Suppressor macrophage (primary cell): ENCODE measurements at regions not wholly inside any gene's neighbourhood (a gene's known extent, or its start where the extent isn't known, plus 50 kb on each side); places are given as distances from the start of the nearest gene placed in this dataset.
A peak's percentile ranks its signal among the peaks of the same experiment; 100 is the strongest.

Experiments used
- DNase-seq, 4 experiments: peaks; one replicate each; pipeline ENCODE4 v3.0.0-alpha.2; 2020 to 2022

- DNase-seq, result no peak
Observed at GRCh38 chr14:66377574-66377973, 108.6 kb upstream of the CCDC196 start.

DNA sequence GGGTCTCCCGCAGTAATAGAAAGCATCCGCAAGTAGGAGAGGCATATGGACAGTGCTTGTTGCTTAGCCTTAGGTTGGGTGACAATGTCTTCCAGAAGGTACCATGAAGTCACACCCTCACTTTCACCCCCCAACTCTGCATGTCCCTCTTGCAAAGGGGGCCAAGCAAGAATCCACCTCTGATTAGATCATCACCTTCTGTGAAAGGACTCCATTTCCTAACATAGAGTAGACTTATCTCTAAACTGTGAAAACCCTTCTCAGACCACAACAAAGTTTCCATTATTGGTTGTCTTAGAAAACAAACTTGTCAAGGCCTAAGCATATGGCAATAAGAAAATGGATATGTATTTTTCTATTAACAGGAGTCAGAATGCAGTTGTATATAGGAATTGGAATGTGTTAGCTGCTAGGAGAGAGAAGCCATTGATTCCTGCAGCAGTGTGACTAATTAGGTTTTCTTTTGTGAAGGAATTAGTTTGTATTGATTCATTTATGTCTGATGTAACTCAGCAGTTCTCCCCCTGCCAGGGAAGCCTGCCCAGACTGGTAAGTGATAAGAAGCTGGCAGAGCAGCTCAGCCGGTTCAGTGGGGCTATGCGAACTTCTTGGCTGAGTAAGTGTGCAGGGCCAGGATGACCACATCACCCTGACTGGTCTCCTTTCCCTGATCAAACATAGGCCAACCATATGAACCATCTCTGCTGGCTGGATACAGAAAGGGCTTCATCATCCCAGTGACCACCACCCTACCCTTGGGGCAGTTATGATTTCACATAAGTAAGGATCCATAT lies 107.3 kb upstream of the CCDC196 start:
- DNase-seq, result no peak

DNA sequence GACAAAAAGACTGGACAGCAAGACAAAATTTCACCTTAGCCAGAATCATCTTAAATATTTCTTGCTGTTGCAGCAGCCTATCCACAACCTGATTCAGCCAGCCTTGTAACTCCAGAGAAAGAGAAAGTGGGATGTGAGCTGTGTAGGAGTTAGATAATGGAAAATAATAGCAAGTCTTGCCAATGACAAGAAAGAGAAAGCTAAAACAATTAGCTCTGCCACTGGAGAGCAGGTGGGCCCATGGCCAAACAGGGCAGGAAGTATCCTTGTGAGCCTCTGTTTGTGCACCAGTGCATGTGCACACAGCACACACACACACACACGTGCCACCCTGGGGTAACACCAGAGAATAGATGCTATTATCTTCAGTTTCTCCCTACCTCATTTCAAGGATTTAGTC lies 106.0 kb upstream of the CCDC196 start:
- no peak for DNase-seq

DNA sequence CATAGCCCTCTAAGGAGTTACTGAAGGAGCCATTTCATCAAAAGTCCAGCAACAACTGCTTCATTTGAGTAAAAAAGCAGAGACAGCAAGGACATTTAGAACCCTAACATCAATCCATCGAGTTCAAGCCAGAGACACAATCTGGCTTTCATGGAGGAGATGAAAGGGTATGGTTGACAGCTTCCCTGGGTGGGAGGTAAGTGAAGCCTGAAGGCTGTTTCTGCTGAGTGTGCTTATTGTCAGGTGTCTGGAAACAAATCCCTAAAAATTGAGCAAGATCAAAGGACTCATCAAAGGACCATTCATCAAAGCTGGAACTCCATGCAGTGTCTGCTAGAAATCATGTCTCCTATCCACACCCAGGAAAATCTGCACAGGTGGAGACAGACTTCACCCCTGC lies 104.4 kb upstream of the CCDC196 start:
- no peak for DNase-seq

DNA sequence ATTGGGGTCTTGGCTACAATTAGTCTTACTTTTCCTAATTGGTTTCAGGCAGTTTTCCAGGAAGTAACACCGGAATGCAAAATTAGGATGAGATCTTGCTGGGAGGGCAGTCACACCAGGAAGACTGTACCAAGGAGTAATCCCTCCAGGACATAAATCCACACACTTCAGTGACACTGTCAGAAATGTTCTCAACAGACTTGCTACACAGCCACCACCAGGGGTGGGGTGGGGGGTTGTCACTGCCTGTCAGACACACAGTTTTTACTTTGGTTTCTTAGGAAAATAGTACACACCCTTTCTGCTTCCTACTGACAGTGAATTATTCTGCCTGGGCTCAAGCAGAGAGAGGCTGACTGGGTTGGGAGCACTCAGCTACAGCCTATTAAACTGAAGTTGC lies 102.9 kb upstream of the CCDC196 start:
- no peak for DNase-seq

GRCh38 chr14:66383771-66384170 lies 102.4 kb upstream of the CCDC196 start:
- DNase-seq, result no peak

- no peak for DNase-seq
Observed at GRCh38 chr14:66388516-66388915, 97.7 kb upstream of the CCDC196 start.

DNA sequence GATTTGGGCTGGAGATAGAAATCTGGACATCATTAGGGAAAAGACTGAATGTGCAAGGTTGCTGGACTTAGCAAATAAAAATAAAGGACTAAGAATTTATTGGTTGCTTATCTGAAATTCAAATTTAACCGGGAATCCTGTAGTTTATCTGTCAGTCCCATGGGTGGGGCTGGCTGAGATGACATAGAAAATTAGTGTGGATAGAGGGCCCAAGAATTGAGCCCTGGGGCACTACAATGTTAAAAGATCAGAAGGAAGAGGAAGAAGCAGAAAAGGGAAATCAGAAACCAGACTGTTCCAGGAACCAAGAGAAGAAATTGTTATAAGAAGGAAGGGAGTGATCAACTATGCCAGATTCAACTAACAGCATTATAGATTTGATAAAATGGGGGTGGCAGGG lies 96.7 kb upstream of the CCDC196 start:
- no peak for DNase-seq

GRCh38 chr14:66395300-66395699 lies 90.9 kb upstream of the CCDC196 start:
- DNase-seq, result peak in 1 of 4 experiments; percentile 2

DNA sequence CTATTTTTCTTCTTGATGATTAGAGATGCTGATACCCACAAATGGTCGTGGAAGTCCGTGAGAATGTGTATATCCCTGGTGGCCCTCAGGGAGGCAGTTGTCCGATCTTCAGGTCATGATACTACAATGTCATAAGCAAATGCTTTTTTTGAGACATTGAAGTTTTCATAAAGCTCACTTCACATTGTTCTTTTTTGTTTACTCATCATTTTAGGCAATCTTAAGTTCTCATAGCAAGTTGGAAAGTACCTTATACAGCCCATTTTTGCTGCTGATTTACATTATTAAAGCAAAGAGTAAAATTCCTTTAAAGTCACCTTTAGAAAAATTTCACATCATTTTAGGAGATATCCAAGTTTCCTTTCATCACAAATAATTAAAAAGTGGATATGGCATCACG lies 90.0 kb upstream of the CCDC196 start:
- no peak for DNase-seq

- DNase-seq, result no peak
Observed at GRCh38 chr14:66398437-66398836, 87.7 kb upstream of the CCDC196 start.

GRCh38 chr14:66401449-66402095 lies 84.6 kb upstream of the CCDC196 start:
- DNase-seq, result peak in 1 of 4 experiments; percentile 2

DNA sequence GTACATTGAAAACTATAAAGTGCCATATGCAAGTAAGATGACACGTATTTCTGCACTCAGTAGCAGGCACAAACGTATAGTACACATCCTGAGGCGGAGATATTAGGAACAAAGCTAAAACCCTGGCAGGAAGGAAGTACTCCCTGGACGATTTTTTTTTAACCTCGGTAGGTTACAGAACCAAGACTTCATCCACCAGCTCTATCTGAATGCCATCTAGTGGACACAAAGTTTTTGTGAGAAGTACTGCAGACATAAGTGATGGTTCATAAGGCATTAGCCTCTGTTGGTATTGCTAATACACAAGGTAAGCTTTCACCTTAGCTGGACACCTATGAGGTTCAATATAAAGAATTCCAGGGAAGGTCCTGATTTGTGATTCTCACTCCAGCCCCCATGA lies 83.0 kb upstream of the CCDC196 start:
- peak; percentile 7 to 47 (median 26) for DNase-seq

- DNase-seq, result no peak
Observed at GRCh38 chr14:66404051-66404545, 82.1 kb upstream of the CCDC196 start.

DNA sequence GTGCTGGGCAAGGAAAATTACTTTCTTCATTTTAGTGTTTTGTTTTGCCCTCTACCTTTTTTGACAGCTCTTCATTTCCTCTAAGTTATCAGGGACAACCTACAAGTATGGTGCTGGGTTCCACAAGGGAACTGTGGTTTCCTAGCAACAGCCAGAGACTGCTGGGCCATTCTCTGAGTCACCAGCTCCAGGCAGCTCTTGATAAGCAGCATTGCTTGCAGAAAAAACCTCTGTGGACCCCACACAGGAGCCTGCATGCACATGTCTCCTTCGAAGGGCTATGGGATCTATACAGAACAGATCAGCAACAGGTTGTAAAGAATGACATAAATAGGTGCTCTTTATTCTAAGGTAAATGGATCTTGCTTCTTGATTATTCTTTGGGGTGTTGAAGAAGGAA lies 81.0 kb upstream of the CCDC196 start:
- no peak for DNase-seq

DNA sequence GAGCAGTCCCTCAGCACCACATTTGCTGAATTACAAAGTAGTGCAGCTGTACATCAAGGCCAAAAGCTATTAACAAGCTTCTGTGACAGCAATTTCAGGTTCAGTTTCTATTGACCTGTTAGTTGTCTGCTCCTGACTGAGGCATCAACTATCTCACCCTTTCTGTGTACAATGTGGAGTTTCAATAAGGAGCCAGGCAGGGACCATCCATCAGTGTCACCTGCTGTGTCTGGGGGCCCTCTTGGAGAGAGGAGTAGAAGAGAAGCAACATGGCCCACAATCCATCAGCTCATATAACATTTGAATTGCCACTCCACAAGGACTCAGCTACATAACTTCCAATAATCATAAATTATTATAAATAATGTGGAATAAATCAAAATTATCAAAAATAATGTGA lies 72.3 kb upstream of the CCDC196 start:
- DNase-seq, result no peak

GRCh38 chr14:66414511-66414910 lies 71.7 kb upstream of the CCDC196 start:
- DNase-seq, result no peak

DNA sequence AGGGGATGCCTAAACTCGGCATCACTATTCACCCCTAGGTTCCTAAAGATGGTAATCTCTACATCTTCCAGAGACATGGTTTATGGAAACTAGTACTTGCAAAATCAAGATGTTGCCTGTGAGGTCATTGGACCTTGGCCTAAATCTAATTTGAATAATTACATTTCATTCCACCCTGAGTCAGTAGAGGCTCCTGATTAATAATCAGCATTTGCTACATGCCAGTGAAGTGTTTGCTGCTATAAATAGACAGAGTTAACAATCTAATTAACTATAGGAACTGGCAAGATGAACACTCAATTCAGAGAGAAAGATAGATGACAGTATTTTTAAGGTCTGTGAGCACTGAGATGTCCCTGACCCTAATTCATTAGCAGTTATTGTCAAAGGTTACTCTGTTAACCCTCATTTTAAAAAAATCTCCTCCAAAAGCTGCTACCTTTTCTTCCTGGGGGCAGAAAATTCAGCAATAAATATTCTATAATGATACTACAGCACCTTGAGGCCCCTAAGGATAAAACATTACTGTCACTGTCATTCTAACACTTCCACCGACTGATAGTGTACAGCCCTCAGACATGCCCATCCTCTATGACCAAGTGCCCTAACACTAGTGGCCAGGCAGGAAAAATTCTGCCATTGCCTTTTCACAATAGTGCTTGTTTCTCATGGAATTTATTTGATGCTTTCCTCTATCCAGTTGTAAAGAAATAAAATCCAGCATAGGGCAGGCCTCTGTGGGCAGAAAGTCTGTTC lies 65.7 kb upstream of the CCDC196 start:
- DNase-seq, result no peak

DNA sequence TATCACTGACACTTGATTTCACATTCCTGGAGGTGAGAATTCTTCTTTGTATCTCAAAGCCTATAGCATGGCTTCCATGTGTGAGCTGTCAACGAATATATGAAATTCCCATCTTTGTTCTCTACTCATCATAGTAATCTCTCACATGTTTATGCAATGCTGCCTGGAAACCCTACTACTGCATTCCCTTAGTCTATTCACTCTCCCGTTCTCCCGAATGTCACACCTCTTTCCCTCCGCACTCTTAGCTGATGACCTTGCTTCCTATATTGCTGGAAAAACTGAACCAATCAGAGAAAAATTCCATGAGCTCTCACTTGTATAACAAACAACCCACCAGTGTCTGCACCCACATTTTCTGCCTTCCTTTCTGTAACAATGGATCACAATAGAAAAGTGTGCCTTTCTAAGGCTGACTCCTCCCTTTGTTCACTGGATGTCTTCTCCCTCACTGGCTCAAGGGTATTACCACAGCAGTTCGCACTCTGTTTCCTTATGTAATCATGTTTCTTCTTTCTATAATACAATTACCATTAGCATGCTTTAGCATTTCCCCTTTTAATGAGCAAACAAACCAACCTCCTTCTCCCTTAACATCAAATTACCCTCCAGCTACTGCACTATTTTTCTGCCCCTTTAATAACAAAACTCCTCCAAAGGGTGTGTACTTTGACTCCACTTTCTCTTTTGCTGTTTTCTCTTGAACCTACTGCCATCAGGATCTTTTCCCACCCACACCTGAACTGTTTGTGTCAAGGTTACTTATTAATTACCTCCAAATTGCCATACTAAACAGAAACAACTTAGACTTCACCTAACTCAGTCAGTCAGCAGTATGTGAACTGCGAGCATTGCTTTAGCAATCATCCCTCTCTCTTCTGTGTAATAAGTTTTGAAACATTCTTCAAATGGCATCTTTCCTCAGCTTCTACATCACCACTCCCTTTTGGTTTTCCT lies 63.9 kb upstream of the CCDC196 start:
- DNase-seq, result no peak

DNA sequence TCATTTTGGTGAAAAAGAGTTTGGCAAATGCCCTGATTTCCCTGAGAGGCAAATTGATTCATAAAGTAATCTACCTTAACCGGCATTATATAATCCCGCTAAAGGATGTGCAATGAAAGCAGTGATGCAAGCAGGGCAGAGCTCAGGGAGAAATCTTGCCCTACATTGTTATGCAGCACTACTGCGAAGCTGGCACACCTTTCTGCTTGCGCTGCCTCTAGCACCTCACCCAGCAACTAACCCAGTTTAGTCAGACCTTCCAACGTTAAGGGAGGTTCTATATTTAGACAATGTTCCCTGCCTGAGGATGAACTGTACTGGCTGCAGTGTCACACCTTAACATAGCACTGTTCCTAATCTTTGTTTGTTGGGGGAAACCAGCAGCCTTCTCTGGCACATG lies 60.8 kb upstream of the CCDC196 start:
- DNase-seq, result no peak

- DNase-seq, result no peak
Observed at GRCh38 chr14:66426451-66426850, 59.7 kb upstream of the CCDC196 start.

- DNase-seq, result no peak
Observed at GRCh38 chr14:66432334-66432733, 53.8 kb upstream of the CCDC196 start.
